ENCODE measurements at regions not wholly inside any gene's neighbourhood (a gene's known extent, or its start where the extent isn't known, plus 50 kb on each side); places are given as distances from the start of the nearest gene placed in this dataset.

DNA sequence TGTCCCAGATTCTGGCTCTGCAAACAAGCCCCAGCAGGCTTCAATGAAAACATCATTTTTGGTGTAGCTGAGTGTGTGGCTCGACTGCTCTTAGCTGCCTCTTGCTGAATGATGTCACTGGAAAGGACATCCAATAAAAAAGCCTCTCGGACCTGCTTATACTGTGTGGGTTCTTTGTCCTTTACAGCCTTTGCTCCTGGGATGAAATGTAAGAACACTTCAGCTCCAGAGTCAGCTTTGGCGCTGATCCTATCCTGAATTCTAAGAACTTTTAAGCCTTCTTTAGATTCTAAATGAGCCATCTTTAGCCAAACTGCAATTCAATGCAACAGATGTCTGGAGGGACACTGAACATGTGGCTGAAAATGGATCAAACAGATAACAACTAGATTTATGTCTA is 404.6 kb upstream of the C9orf72 start:
- no peaks in the 10 kb centered on the region for H3K9me3 ChIP-seq (ENCODE audit: low read length)

More for the DNA sequence above, 404.6 kb upstream of the C9orf72 start:
- Histone ChIP-seq H3K4me2 (ENCODE audit: low read depth, low read length) (no peak overlapping the region), H2AFZ (ENCODE audit: low read length) (no peak overlapping the region), H4K20me1 (ENCODE audit: insufficient read depth, low read length) (no peaks in the 10 kb centered on the region), H3K27me3 (ENCODE audit: control insufficient read depth in 1 of 2, insufficient read depth in 2 of 2, low read length in 2 of 2) (no peaks in the 10 kb centered on the region), H3K36me3 (replicated peaks in 1 of 2; ENCODE audit: control insufficient read depth in 1 of 2, insufficient read depth in 2 of 2, low read length in 2 of 2) (no peaks in the 10 kb centered on the region), H3K9ac (ENCODE audit: insufficient read depth, low read depth, low read length) (no peak overlapping the region), H3K4me1 (ENCODE audit: insufficient read depth, low read length) (no peaks in the 10 kb centered on the region), H3K4me3 (replicated peaks in 1 of 3; ENCODE audit: insufficient read depth in 1 of 3, low read depth in 2 of 3, low read length in 3 of 3) (no peak overlapping the region), H3K79me2 (ENCODE audit: insufficient read depth, low read length) (no peaks in the 10 kb centered on the region), H3K27ac (ENCODE audit: extremely low read length, insufficient read depth, low read length) (no peak overlapping the region)
- ChIA-PET POLR2A (no interaction called here), CTCF (ENCODE audit: low intra/inter-chr PET ratio, low total read pairs) (no interaction called here)
- ATAC-seq (no peak), FAIRE-seq (no peak), DNase-seq (ENCODE audit: low spot score) (no peak)
- TF ChIP-seq, protein P1, sequence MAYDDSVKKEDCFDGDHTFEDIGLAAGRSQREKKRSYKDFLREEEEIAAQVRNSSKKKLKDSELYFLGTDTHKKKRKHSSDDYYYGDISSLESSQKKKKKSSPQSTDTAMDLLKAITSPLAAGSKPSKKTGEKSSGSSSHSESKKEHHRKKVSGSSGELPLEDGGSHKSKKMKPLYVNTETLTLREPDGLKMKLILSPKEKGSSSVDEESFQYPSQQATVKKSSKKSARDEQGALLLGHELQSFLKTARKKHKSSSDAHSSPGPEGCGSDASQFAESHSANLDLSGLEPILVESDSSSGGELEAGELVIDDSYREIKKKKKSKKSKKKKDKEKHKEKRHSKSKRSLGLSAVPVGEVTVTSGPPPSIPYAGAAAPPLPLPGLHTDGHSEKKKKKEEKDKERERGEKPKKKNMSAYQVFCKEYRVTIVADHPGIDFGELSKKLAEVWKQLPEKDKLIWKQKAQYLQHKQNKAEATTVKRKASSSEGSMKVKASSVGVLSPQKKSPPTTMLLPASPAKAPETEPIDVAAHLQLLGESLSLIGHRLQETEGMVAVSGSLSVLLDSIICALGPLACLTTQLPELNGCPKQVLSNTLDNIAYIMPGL (CRISPR knock-in tag; IDR thresholded peaks at IDR 0.05; ENCODE audit: borderline replicate concordance in 1 of 2, low read depth in 1 of 2), result no peak
- TF ChIP-seq IKZF1 (IDR thresholded peaks at IDR 0.05) (no peak), ZNF264 (CRISPR knock-in tag; IDR thresholded peaks at IDR 0.05) (no peak), MED1 (CRISPR knock-in tag; IDR thresholded peaks at IDR 0.05) (no peak), POLR2AphosphoS2 (IDR thresholded peaks at IDR 0.05; ENCODE audit: low read depth, low read length) (no peak), HOXA9 (CRISPR knock-in tag; IDR thresholded peaks at IDR 0.05; ENCODE audit: borderline replicate concordance) (no peak), ZMYM4 (CRISPR knock-in tag; IDR thresholded peaks at IDR 0.05) (no peak), ZNF678 (CRISPR knock-in tag; IDR thresholded peaks at IDR 0.05) (no peak), ZNF598 (CRISPR knock-in tag; IDR thresholded peaks at IDR 0.05; ENCODE audit: borderline replicate concordance) (no peak), ATRX (CRISPR knock-in tag; IDR thresholded peaks at IDR 0.05; ENCODE audit: borderline replicate concordance) (no peak), SOX5 (CRISPR knock-in tag; IDR thresholded peaks at IDR 0.05; ENCODE audit: borderline replicate concordance) (no peak), TBP (CRISPR knock-in tag; IDR thresholded peaks at IDR 0.05) (no peak), GATAD1 (CRISPR knock-in tag; IDR thresholded peaks at IDR 0.05) (no peak)
- TF ChIP-seq, protein P2, sequence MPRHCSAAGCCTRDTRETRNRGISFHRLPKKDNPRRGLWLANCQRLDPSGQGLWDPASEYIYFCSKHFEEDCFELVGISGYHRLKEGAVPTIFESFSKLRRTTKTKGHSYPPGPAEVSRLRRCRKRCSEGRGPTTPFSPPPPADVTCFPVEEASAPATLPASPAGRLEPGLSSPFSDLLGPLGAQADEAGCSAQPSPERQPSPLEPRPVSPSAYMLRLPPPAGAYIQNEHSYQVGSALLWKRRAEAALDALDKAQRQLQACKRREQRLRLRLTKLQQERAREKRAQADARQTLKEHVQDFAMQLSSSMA (CRISPR knock-in tag; IDR thresholded peaks at IDR 0.05), result no peak
- TF ChIP-seq, protein P3, sequence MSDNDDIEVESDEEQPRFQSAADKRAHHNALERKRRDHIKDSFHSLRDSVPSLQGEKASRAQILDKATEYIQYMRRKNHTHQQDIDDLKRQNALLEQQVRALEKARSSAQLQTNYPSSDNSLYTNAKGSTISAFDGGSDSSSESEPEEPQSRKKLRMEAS (IDR thresholded peaks at IDR 0.05), result no peak
- TF ChIP-seq, protein P4, sequence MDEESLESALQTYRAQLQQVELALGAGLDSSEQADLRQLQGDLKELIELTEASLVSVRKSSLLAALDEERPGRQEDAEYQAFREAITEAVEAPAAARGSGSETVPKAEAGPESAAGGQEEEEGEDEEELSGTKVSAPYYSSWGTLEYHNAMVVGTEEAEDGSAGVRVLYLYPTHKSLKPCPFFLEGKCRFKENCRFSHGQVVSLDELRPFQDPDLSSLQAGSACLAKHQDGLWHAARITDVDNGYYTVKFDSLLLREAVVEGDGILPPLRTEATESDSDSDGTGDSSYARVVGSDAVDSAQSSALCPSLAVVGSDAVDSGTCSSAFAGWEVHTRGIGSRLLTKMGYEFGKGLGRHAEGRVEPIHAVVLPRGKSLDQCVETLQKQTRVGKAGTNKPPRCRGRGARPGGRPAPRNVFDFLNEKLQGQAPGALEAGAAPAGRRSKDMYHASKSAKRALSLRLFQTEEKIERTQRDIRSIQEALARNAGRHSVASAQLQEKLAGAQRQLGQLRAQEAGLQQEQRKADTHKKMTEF (CRISPR knock-in tag; IDR thresholded peaks at IDR 0.05), result no peak
- TF ChIP-seq, protein P5, sequence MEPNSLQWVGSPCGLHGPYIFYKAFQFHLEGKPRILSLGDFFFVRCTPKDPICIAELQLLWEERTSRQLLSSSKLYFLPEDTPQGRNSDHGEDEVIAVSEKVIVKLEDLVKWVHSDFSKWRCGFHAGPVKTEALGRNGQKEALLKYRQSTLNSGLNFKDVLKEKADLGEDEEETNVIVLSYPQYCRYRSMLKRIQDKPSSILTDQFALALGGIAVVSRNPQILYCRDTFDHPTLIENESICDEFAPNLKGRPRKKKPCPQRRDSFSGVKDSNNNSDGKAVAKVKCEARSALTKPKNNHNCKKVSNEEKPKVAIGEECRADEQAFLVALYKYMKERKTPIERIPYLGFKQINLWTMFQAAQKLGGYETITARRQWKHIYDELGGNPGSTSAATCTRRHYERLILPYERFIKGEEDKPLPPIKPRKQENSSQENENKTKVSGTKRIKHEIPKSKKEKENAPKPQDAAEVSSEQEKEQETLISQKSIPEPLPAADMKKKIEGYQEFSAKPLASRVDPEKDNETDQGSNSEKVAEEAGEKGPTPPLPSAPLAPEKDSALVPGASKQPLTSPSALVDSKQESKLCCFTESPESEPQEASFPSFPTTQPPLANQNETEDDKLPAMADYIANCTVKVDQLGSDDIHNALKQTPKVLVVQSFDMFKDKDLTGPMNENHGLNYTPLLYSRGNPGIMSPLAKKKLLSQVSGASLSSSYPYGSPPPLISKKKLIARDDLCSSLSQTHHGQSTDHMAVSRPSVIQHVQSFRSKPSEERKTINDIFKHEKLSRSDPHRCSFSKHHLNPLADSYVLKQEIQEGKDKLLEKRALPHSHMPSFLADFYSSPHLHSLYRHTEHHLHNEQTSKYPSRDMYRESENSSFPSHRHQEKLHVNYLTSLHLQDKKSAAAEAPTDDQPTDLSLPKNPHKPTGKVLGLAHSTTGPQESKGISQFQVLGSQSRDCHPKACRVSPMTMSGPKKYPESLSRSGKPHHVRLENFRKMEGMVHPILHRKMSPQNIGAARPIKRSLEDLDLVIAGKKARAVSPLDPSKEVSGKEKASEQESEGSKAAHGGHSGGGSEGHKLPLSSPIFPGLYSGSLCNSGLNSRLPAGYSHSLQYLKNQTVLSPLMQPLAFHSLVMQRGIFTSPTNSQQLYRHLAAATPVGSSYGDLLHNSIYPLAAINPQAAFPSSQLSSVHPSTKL (CRISPR knock-in tag; IDR thresholded peaks at IDR 0.05), result no peak
- in situ Hi-C loops (cut with HindIII; ENCODE audit: extremely low pct_ligation_motif_present, low pct_unique_long_range_greater_than_20kb) (no loop called here), intact Hi-C loops (cut with micrococcal nuclease; ENCODE audit: unreplicated experiment) (no loop called here)
- 0% methylated on average over 3 of the region's 3 CpGs for WGBS (ENCODE audit: low lambda C conversion rate)
- no TSS peak for BruUV-seq (replicated peaks)
